ENCODE measurements at regions not wholly inside any gene's neighbourhood (a gene's known extent, or its start where the extent isn't known, plus 50 kb on each side); places are given as distances from the start of the nearest gene placed in this dataset.

DNA sequence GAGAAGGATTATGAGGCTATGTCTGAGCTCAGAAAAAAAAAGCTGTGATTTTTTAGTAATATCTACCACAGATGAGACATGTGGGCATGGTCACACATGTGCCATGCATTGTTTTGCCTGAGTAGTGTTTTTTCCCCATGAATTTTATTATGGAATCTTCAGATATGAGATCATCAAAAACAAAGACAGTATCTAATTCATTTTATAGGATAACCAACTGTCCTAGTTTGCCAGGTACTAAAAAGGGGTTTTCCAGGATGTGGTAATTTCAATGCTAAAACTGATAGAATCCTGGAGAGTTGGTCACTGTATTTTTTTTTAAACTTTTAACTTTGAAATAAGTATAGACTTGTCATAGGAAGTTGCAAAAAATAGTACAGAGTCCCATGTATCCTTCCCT is 127.4 kb upstream of the MAP3K7 start:
- no peak overlapping the region for H3K9ac ChIP-seq (ENCODE audit: insufficient read depth in 1 of 2, low read length in 2 of 2)
- no peak overlapping the region for H3K27ac ChIP-seq (ENCODE audit: low read depth in 1 of 2, low read length in 1 of 2)
- H3K9me3 ChIP-seq (ENCODE audit: control insufficient read depth in 4 of 4, insufficient read depth in 3 of 4, low read length in 3 of 4) = no peaks in the 10 kb centered on the region
- no peak for DNase-seq
- no peaks in the 10 kb centered on the region for H3K36me3 ChIP-seq (ENCODE audit: control insufficient read depth in 4 of 4, insufficient read depth in 4 of 4, low read length in 4 of 4)
- ATAC-seq (ENCODE audit: insufficient read depth, low FRiP score) = no peak
- no peak overlapping the region for H3K4me3 ChIP-seq
- TF ChIP-seq, protein P1, sequence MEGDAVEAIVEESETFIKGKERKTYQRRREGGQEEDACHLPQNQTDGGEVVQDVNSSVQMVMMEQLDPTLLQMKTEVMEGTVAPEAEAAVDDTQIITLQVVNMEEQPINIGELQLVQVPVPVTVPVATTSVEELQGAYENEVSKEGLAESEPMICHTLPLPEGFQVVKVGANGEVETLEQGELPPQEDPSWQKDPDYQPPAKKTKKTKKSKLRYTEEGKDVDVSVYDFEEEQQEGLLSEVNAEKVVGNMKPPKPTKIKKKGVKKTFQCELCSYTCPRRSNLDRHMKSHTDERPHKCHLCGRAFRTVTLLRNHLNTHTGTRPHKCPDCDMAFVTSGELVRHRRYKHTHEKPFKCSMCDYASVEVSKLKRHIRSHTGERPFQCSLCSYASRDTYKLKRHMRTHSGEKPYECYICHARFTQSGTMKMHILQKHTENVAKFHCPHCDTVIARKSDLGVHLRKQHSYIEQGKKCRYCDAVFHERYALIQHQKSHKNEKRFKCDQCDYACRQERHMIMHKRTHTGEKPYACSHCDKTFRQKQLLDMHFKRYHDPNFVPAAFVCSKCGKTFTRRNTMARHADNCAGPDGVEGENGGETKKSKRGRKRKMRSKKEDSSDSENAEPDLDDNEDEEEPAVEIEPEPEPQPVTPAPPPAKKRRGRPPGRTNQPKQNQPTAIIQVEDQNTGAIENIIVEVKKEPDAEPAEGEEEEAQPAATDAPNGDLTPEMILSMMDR (IDR thresholded peaks at IDR 0.05; ENCODE audit: control extremely low read depth, extremely low read depth) = no peak
- no peaks in the 10 kb centered on the region for H3K27me3 ChIP-seq (ENCODE audit: control insufficient read depth in 3 of 3, insufficient read depth in 3 of 3, low read length in 2 of 3)
- H3K4me1 ChIP-seq (ENCODE audit: control insufficient read depth in 5 of 5, insufficient read depth in 5 of 5, low read length in 5 of 5) = peaks cover 0 to 23% (median 10%) of the 10 kb centered on the region in 5 donors

DNA sequence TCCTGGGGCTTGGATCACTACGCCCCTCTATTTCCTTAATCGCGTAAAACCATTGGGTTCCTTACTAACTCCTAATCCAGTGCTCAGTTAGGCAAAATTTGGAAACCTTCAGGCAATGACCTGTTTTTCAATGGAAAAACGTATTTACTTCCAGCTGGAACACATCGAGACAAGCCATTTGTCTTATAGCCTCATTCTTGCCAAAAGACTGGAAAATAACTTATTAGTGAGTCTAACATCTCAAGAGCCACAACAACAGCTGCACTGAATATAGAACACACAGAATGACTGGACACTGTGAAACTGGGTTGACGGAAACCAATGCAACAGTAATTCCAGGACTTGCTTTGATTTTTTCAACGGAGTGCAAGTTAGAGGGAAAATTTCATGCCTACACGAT is 125.2 kb upstream of the MAP3K7 start:
- H3K9ac ChIP-seq (ENCODE audit: insufficient read depth in 1 of 2, low read length in 2 of 2) = no peak overlapping the region
- H3K27ac ChIP-seq (ENCODE audit: low read depth in 1 of 2, low read length in 1 of 2) = no peak overlapping the region
- 77 to 78% methylated on average over 8 of the region's 8 CpGs for WGBS, 2 donors
- H3K9me3 ChIP-seq (ENCODE audit: control insufficient read depth in 4 of 4, insufficient read depth in 3 of 4, low read length in 3 of 4) = no peaks in the 10 kb centered on the region
- peak; percentile 51 to 94 (median 94) for DNase-seq
- H3K4me3 ChIP-seq = no peak overlapping the region
- peak; percentile 23 for ATAC-seq (ENCODE audit: insufficient read depth, low FRiP score)
- H3K4me1 ChIP-seq (ENCODE audit: control insufficient read depth in 5 of 5, insufficient read depth in 5 of 5, low read length in 5 of 5) = peaks cover 0 to 39% (median 21%) of the 10 kb centered on the region in 5 donors
- no peaks in the 10 kb centered on the region for H3K36me3 ChIP-seq (ENCODE audit: control insufficient read depth in 4 of 4, insufficient read depth in 4 of 4, low read length in 4 of 4)
- H3K27me3 ChIP-seq (ENCODE audit: control insufficient read depth in 3 of 3, insufficient read depth in 3 of 3, low read length in 2 of 3) = no peaks in the 10 kb centered on the region
- TF ChIP-seq, protein P1 (IDR thresholded peaks at IDR 0.05; ENCODE audit: control extremely low read depth, extremely low read depth) = no peak

DNA sequence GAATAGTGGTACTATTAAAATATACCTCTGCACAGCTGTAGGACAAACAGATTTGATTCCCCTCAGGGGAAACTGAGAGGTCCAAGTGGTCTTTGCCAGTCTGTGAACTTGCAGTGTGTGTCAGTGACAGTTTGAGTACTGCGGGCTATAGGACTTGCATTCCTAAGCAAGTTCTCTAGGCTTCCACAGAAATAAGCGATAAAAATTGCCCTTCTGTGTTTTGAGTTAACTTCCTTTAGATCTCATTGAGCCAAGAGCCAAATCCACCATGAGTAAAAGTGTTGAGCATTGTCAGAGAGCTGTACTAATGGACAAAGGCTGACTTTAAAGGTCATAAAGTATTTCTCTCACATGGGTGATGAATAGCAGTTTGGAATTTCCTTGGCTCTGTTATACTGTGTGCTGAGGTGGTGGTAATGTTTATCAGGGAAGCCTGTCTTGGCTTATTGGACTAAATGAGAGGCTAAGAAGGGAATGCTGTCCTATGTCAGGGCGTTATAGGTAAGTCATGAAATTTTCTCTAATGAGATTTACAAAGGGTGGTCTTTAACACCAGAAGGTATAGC is 122.6 kb upstream of the MAP3K7 start:
- peak in 2 of 3 donors; percentile 34 to 39 for DNase-seq
- Histone ChIP-seq H3K27ac (ENCODE audit: low read depth in 1 of 2, low read length in 1 of 2) (no peak overlapping the region), H3K4me3 (no peak overlapping the region), H3K4me1 (ENCODE audit: control insufficient read depth in 5 of 5, insufficient read depth in 5 of 5, low read length in 5 of 5) (peaks cover 0 to 31% (median 21%) of the 10 kb centered on the region in 5 donors), H3K9ac (ENCODE audit: insufficient read depth in 1 of 2, low read length in 2 of 2) (no peak overlapping the region), H3K9me3 (ENCODE audit: control insufficient read depth in 4 of 4, insufficient read depth in 3 of 4, low read length in 3 of 4) (no peaks in the 10 kb centered on the region), H3K36me3 (ENCODE audit: control insufficient read depth in 4 of 4, insufficient read depth in 4 of 4, low read length in 4 of 4) (no peaks in the 10 kb centered on the region), H3K27me3 (ENCODE audit: control insufficient read depth in 3 of 3, insufficient read depth in 3 of 3, low read length in 2 of 3) (no peaks in the 10 kb centered on the region)
- ATAC-seq (ENCODE audit: insufficient read depth, low FRiP score) = no peak
- WGBS, 2 donors = 64 to 76% methylated on average over 3 of the region's 3 CpGs
- TF ChIP-seq, protein P1 (IDR thresholded peaks at IDR 0.05; ENCODE audit: control extremely low read depth, extremely low read depth) = no peak

DNA sequence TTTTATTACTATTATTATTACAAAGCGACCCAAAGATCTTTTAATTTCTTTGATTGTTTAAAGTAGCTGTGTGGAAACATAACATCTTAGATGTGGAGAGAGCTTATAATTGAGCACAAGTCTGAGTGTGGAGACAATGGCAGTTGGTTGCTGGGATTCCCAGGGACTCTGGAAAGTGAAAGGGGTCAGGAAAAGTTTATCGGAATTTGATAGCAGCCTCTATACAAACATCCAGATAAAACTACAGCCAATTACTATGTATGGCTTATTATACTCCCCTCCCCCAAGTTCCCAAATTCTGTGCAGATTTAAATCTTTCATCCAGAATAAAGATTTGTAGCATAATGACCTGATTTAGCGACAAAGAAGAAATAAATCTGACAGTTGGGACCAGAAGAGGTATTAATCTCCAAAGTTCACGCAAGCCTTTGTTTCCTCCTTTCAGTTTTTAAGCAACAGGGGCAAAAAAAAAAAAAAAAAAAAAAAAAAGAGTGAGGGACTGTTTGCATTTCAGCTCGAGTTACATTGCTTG is 121.4 kb upstream of the MAP3K7 start:
- DNase-seq = peak in 2 of 3 donors; percentile 45 to 52

More for the DNA sequence above, 121.4 kb upstream of the MAP3K7 start:
- H3K27me3 ChIP-seq (ENCODE audit: control insufficient read depth in 3 of 3, insufficient read depth in 3 of 3, low read length in 2 of 3) = no peaks in the 10 kb centered on the region
- no peak overlapping the region for H3K4me3 ChIP-seq
- no peak for ATAC-seq (ENCODE audit: insufficient read depth, low FRiP score)
- TF ChIP-seq, protein P1 (IDR thresholded peaks at IDR 0.05; ENCODE audit: control extremely low read depth, extremely low read depth) = no peak
- no peak overlapping the region for H3K9ac ChIP-seq (ENCODE audit: insufficient read depth in 1 of 2, low read length in 2 of 2)
- 72 to 75% methylated on average over 5 of the region's 5 CpGs for WGBS, 2 donors
- no peaks in the 10 kb centered on the region for H3K9me3 ChIP-seq (ENCODE audit: control insufficient read depth in 4 of 4, insufficient read depth in 3 of 4, low read length in 3 of 4)
- no peaks in the 10 kb centered on the region for H3K36me3 ChIP-seq (ENCODE audit: control insufficient read depth in 4 of 4, insufficient read depth in 4 of 4, low read length in 4 of 4)
- H3K4me1 ChIP-seq (ENCODE audit: control insufficient read depth in 5 of 5, insufficient read depth in 5 of 5, low read length in 5 of 5) = peaks cover 0 to 31% (median 21%) of the 10 kb centered on the region in 5 donors
- H3K27ac ChIP-seq (ENCODE audit: low read depth in 1 of 2, low read length in 1 of 2) = no peak overlapping the region

All from lung (tissue), 11 donors.